ENCODE measurements at regions not wholly inside any gene's neighbourhood (a gene's known extent, or its start where the extent isn't known, plus 50 kb on each side); places are given as distances from the start of the nearest gene placed in this dataset.

DNA sequence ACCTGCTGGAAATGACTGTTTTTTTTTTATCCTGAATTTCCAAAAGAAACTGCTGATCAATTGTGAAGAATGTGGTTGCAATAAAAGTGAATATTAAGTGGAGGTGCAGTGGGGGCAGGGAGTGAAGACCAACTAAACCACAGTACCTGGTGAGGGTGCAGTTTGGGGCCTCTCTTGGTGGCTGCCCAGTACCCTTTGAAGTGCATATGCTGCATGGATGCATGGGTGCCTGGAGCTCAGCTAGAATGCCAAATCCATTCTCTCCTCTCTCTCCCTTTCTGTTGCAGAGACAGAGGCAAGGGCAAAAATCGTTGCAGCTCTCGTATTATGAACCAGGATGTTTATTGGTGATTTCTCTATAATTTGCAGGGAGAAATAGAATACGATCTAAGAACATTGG lies 420.5 kb upstream of the ONECUT1 start:
- in situ Hi-C loops (cut with MboI; ENCODE audit: low sequenced_read_pairs, unreplicated experiment), result no loop called here
- no peak for DNase-seq (ENCODE audit: low spot score)
- TF ChIP-seq, protein P1, sequence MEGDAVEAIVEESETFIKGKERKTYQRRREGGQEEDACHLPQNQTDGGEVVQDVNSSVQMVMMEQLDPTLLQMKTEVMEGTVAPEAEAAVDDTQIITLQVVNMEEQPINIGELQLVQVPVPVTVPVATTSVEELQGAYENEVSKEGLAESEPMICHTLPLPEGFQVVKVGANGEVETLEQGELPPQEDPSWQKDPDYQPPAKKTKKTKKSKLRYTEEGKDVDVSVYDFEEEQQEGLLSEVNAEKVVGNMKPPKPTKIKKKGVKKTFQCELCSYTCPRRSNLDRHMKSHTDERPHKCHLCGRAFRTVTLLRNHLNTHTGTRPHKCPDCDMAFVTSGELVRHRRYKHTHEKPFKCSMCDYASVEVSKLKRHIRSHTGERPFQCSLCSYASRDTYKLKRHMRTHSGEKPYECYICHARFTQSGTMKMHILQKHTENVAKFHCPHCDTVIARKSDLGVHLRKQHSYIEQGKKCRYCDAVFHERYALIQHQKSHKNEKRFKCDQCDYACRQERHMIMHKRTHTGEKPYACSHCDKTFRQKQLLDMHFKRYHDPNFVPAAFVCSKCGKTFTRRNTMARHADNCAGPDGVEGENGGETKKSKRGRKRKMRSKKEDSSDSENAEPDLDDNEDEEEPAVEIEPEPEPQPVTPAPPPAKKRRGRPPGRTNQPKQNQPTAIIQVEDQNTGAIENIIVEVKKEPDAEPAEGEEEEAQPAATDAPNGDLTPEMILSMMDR (IDR thresholded peaks at IDR 0.05; ENCODE audit: borderline replicate concordance, control extremely low read depth, extremely low read depth, insufficient read depth, missing control alignments), result no peak

- DNase-seq (ENCODE audit: low spot score), result no peak
- in situ Hi-C loops (cut with MboI; ENCODE audit: low sequenced_read_pairs, unreplicated experiment), result no loop called here
- TF ChIP-seq, protein P1 (IDR thresholded peaks at IDR 0.05; ENCODE audit: borderline replicate concordance, control extremely low read depth, extremely low read depth, insufficient read depth, missing control alignments), result no peak
Measured at GRCh38 chr15:53209396-53210042, 419.4 kb upstream of the ONECUT1 start.

DNA sequence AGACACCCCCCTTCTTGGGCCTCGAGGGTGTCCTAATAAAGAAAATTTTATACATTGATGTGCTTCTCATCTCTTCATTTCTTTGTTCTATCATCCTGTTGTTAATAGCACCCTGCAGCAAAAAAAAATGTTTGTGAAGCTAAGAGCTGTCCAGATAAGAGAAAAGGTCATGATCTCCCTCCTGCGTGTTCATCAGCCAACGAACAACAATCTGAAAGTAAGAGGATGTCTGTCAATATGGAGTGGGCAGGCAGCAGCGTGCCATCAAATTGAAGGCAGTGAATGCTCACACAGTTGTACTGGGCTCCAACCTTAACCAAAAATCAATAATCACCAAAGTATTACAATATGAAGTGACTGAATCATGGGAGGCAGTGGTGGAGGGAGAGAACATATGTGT lies 418.6 kb upstream of the ONECUT1 start:
- DNase-seq (ENCODE audit: low spot score), result no peak
- in situ Hi-C loops (cut with MboI; ENCODE audit: low sequenced_read_pairs, unreplicated experiment), result no loop called here
- TF ChIP-seq, protein P1 (IDR thresholded peaks at IDR 0.05; ENCODE audit: borderline replicate concordance, control extremely low read depth, extremely low read depth, insufficient read depth, missing control alignments), result no peak

GRCh38 chr15:53203454-53203853 lies 413.3 kb upstream of the ONECUT1 start:
- TF ChIP-seq, protein P1 (IDR thresholded peaks at IDR 0.05; ENCODE audit: borderline replicate concordance, control extremely low read depth, extremely low read depth, insufficient read depth, missing control alignments), result no peak
- no peak for DNase-seq (ENCODE audit: low spot score)
- in situ Hi-C loops (cut with MboI; ENCODE audit: low sequenced_read_pairs, unreplicated experiment), result no loop called here

DNA sequence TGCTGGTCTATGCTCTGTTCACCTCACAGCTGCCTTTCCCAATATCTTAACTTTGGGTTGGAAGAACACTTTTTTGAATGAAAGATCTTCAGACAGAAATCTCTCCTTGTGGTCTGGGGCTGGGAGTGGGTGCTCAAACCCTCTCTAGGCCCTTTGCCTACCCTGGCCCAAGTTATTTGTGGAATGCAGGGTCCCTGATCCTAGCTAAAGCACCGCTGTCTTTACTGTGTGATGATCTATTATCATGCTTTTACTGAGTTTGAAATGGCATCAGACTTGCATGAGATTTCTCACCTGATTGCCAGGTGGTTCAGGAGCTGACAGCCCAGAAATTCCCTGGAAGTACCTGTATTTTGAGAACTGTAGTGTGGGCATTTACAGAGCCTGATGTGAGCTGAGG lies 412.7 kb upstream of the ONECUT1 start:
- TF ChIP-seq, protein P1 (IDR thresholded peaks at IDR 0.05; ENCODE audit: borderline replicate concordance, control extremely low read depth, extremely low read depth, insufficient read depth, missing control alignments), result no peak
- in situ Hi-C loops (cut with MboI; ENCODE audit: low sequenced_read_pairs, unreplicated experiment), result no loop called here
- no peak for DNase-seq (ENCODE audit: low spot score)

DNA sequence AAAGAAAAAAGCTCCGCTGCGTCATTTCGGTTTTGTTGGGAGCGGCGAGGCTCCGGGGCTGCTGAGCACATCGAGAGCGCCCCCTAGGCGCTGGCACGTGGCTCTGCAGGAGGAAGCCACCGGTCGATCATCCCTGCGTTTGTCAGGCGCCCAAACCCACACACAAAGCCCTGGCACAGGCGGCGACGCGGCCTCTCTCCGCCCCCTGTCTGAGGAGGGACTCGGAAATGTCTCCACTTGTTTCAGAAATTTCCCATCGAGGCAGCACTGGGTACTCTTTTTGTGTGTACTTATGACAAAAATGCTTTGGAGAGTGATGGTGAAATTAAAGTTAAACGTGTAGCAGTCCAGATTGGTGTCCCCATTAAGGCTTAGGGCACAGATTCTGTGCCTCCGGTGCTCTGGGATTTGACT lies 407.3 kb upstream of the ONECUT1 start:
- peak; percentile 68 for DNase-seq (ENCODE audit: low spot score)
- TF ChIP-seq, protein P1 (IDR thresholded peaks at IDR 0.05; ENCODE audit: borderline replicate concordance, control extremely low read depth, extremely low read depth, insufficient read depth, missing control alignments), result peak; percentile 91
- in situ Hi-C loops (cut with MboI; ENCODE audit: low sequenced_read_pairs, unreplicated experiment), result no loop called here
